PC-9 (cell line): ENCODE measurements at regions not wholly inside any gene's neighbourhood (a gene's known extent, or its start where the extent isn't known, plus 50 kb on each side); places are given as distances from the start of the nearest gene placed in this dataset.

ENCODE experiments used
- BruUV-seq: library from RNA; stranded (reverse); fragments of 400-500 nt; replicated peaks from 2 replicates; lab custom pipeline; 2021; lab: Mats Ljungman, UMichigan
- CTCF ChIA-PET: fragments of 300-600 bp; sonication (Branson Sonifier 250); formaldehyde crosslinking; loops from one replicate; lab custom pipeline; 2022; ENCODE audit warnings: antibody characterized with exemption; lab: Charles Lee
- POLR2A ChIA-PET: fragments of 300-600 bp; sonication (Branson Sonifier 250); formaldehyde crosslinking; loops from one replicate; lab custom pipeline; 2022; ENCODE audit warnings: antibody characterized with exemption; ENCODE audit not compliant: unreplicated experiment; lab: Charles Lee
- DNase-seq, 2 experiments: peaks; one replicate each; pipeline versions ENCODE4 v3.0.0 to v3.0.0-alpha.2; 2015 to 2022; ENCODE audit warnings: mixed read lengths in 1 of 2
- H2AFZ ChIP-seq: fragments of 200-600 bp; sonication (generic); 2 replicates; pipeline ENCODE4 v1.8.1; 2017; ENCODE audit warnings: antibody characterized with exemption
- H3F3A ChIP-seq: fragments of 200-600 bp; sonication (generic); 2 replicates; pipeline ENCODE4 v1.8.1; 2017; ENCODE audit warnings: antibody characterized with exemption, mild to moderate bottlenecking, low read depth; ENCODE audit not compliant: insufficient read depth
- H3K27ac ChIP-seq: fragments of 200-600 bp; sonication (generic); 2 replicates; pipeline ENCODE4 v1.6.1; 2016; ENCODE audit warnings: mixed run types
- H3K27me3 ChIP-seq: fragments of 200-600 bp; sonication (generic); 2 replicates; pipeline ENCODE4 v1.6.1; 2016; ENCODE audit warnings: low read depth, mixed run types; ENCODE audit not compliant: insufficient read depth
- H3K36me3 ChIP-seq: fragments of 200-600 bp; sonication (generic); 2 replicates; pipeline ENCODE4 v1.6.1; 2016; ENCODE audit warnings: low read depth, mixed run types
- H3K4me1 ChIP-seq: fragments of 200-600 bp; sonication (generic); replicated peaks from 2 replicates; pipeline ENCODE4 v1.6.1; 2016; ENCODE audit warnings: mixed run types; ENCODE audit not compliant: insufficient read depth
- H3K4me2 ChIP-seq: fragments of 200-600 bp; sonication (generic); 2 replicates; pipeline ENCODE4 v1.6.1; 2017; ENCODE audit warnings: mixed run types
- H3K4me3 ChIP-seq: fragments of 200-600 bp; sonication (generic); 2 replicates; pipeline ENCODE4 v1.6.1; 2016; ENCODE audit warnings: mixed run types
- H3K79me2 ChIP-seq: fragments of 200-600 bp; sonication (generic); 2 replicates; pipeline ENCODE4 v1.6.1; 2017; ENCODE audit warnings: low read depth, mixed run types
- H3K9me2 ChIP-seq: fragments of 200-600 bp; sonication (generic); 2 replicates; pipeline ENCODE4 v1.8.1; 2017; ENCODE audit warnings: mild to moderate bottlenecking; ENCODE audit not compliant: insufficient read depth
- H3K9me3 ChIP-seq: fragments of 200-600 bp; sonication (generic); 2 replicates; pipeline ENCODE4 v1.8.1; 2016; ENCODE audit warnings: low read depth; ENCODE audit not compliant: insufficient read depth
- H4K20me1 ChIP-seq: fragments of 200-600 bp; sonication (generic); 2 replicates; pipeline ENCODE4 v1.8.1; 2017; ENCODE audit not compliant: insufficient read depth
- EZH2 ChIP-seq: fragments of 200-600 bp; sonication (generic); IDR thresholded peaks from 2 replicates; pipeline ENCODE4 v1.8.0; 2017; ENCODE audit warnings: antibody characterized with exemption, low read depth
- intact Hi-C: fragments of 100-400 bp; cut with micrococcal nuclease; formaldehyde crosslinking; loops from one replicate; pipeline ENCODE4 v1.10.0; 2022; ENCODE audit not compliant: unreplicated experiment
- TF ChIP-seq, protein P1 (sequence below): fragments of 200-600 bp; sonication (generic); conservative IDR thresholded peaks from 2 replicates; pipeline ENCODE4 v1.6.1; 2017; ENCODE audit warnings: mixed run types, antibody characterized with exemption, mild to moderate bottlenecking, moderate library complexity

DNA sequence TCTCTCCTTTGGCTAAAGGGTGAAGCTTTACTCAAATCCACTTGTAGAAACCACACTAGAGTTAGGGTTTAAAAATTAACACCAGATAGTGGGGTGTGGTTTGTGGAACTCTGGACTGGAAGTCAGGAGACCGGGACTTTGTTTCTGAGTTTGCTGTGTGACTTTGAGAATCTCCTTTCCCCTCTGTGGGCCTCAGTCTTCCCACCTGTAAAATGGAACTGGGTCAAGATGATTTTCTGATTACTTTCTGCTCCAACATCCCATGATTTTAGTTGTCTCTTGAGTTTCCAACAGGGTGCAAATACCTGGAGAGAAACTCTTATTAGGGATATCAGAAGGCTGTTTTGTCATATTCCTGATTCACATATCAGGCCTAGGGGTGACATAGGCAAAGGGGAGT lies 301.0 kb downstream of the MIAT start:
- intact Hi-C loops: no loop called here
- no peaks in the 10 kb centered on the region for H3K79me2 ChIP-seq
- BruUV-seq: no TSS peak
- TF ChIP-seq, protein P1, sequence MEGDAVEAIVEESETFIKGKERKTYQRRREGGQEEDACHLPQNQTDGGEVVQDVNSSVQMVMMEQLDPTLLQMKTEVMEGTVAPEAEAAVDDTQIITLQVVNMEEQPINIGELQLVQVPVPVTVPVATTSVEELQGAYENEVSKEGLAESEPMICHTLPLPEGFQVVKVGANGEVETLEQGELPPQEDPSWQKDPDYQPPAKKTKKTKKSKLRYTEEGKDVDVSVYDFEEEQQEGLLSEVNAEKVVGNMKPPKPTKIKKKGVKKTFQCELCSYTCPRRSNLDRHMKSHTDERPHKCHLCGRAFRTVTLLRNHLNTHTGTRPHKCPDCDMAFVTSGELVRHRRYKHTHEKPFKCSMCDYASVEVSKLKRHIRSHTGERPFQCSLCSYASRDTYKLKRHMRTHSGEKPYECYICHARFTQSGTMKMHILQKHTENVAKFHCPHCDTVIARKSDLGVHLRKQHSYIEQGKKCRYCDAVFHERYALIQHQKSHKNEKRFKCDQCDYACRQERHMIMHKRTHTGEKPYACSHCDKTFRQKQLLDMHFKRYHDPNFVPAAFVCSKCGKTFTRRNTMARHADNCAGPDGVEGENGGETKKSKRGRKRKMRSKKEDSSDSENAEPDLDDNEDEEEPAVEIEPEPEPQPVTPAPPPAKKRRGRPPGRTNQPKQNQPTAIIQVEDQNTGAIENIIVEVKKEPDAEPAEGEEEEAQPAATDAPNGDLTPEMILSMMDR: no peak
- TF ChIP-seq EZH2: no peak
- ChIA-PET CTCF (no interaction called here), POLR2A (interaction anchor here (0.7 kb wide), 1 partner anchor 669 kb away, joined by 3 read pairs; no protein-coding TSS in a partner anchor)
- H3K27ac ChIP-seq: no peak overlapping the region
- H3K36me3 ChIP-seq: no peaks in the 10 kb centered on the region
- H3K9me3 ChIP-seq: no peaks in the 10 kb centered on the region
- no peaks in the 10 kb centered on the region for H4K20me1 ChIP-seq
- no peaks in the 10 kb centered on the region for H3F3A ChIP-seq
- H3K9me2 ChIP-seq: no peaks in the 10 kb centered on the region
- H2AFZ ChIP-seq: no peak overlapping the region
- H3K4me1 ChIP-seq: no peaks in the 10 kb centered on the region
- H3K27me3 ChIP-seq: peaks cover 92% of the 10 kb centered on the region
- no peak overlapping the region for H3K4me2 ChIP-seq
- DNase-seq: no peak
- no peak overlapping the region for H3K4me3 ChIP-seq

DNA sequence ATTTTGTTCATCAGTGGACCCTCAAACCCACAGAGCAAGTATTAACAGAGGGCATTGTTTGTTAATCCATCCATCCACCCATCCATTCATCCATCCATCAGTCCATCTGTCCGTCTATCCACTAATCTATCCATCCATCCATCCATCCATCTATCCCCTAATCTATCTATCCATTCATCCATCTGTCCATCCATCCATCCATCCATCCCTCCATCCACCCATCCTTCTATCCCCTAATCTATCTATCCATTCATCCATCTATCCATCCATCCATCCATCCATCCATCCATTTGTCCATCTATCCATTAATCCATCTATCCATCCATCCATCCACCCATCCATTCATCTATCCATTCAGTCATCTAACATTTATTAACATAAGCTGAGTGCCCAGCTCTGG lies 307.3 kb downstream of the MIAT start:
- no peaks in the 10 kb centered on the region for H3K79me2 ChIP-seq
- H3F3A ChIP-seq: no peaks in the 10 kb centered on the region
- H3K9me2 ChIP-seq: no peaks in the 10 kb centered on the region
- H3K9me3 ChIP-seq: 0 out of 2 replicates have a peak, but pooled peaks cover 4% of the 10 kb centered on the region
- no peak for TF ChIP-seq EZH2
- TF ChIP-seq, protein P1: no peak
- H3K4me1 ChIP-seq: no peaks in the 10 kb centered on the region
- ChIA-PET CTCF (no interaction called here), POLR2A (no interaction called here)
- peaks cover 38% of the 10 kb centered on the region for H3K27me3 ChIP-seq
- no peak for DNase-seq
- no peak overlapping the region for H3K27ac ChIP-seq
- H4K20me1 ChIP-seq: no peaks in the 10 kb centered on the region
- H3K36me3 ChIP-seq: no peaks in the 10 kb centered on the region
- no peak overlapping the region for H3K4me3 ChIP-seq
- intact Hi-C loops: no loop called here
- BruUV-seq: no TSS peak
- H3K4me2 ChIP-seq: no peak overlapping the region
- H2AFZ ChIP-seq: no peak overlapping the region

DNA sequence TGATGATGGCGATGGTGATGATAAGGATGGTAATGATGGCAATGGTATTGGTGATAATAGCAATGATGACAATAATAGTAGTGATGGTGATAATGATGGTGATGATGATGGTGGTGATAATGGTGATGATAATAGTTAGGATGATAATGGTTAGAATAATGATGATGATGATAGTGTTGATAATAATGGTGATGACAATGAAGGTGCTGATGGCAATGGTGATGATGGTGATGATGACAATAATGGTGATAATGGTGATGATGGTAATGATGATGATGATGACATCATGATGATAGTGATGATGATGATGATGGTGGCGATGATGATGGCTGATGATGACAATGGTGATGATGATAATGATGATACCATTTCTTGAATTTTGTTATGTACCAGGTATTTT lies 309.9 kb downstream of the MIAT start:
- H3K79me2 ChIP-seq: no peaks in the 10 kb centered on the region
- H3K27me3 ChIP-seq: peaks cover 31% of the 10 kb centered on the region
- no peak overlapping the region for H3K4me3 ChIP-seq
- ChIA-PET CTCF (no interaction called here), POLR2A (no interaction called here)
- H3K4me1 ChIP-seq: no peaks in the 10 kb centered on the region
- no TSS peak for BruUV-seq
- no peak for DNase-seq
- no peaks in the 10 kb centered on the region for H3K36me3 ChIP-seq
- H3K9me3 ChIP-seq: 0 out of 2 replicates have a peak, but pooled peaks cover 4% of the 10 kb centered on the region
- intact Hi-C loops: no loop called here
- no peaks in the 10 kb centered on the region for H3K9me2 ChIP-seq
- H2AFZ ChIP-seq: no peak overlapping the region
- no peak overlapping the region for H3K4me2 ChIP-seq
- no peaks in the 10 kb centered on the region for H4K20me1 ChIP-seq
- no peak overlapping the region for H3K27ac ChIP-seq
- no peaks in the 10 kb centered on the region for H3F3A ChIP-seq
- TF ChIP-seq EZH2: no peak
- TF ChIP-seq, protein P1: no peak
